Ectodermal cell (in vitro differentiated cells): ENCODE measurements at regions not wholly inside any gene's neighbourhood (a gene's known extent, or its start where the extent isn't known, plus 50 kb on each side); places are given as distances from the start of the nearest gene placed in this dataset.

Source experiments
- H3K27ac ChIP-seq: 2 replicates; pipeline ENCODE4 v1.7.0; 2013; ENCODE audit warnings: mild to moderate bottlenecking, low read depth, low read length; ENCODE audit not compliant: insufficient read depth, poor library complexity, severe bottlenecking
- H3K27me3 ChIP-seq: 2 replicates; pipeline ENCODE4 v1.7.0; 2013; ENCODE audit warnings: mild to moderate bottlenecking, low read length; ENCODE audit not compliant: insufficient read depth, control insufficient read depth, poor library complexity, severe bottlenecking
- H3K36me3 ChIP-seq: one replicate; pipeline ENCODE4 v1.7.0; 2013; ENCODE audit warnings: low read length; ENCODE audit not compliant: control insufficient read depth, insufficient read depth
- H3K4me1 ChIP-seq: one replicate; pipeline ENCODE4 v1.7.0; 2013; ENCODE audit warnings: low read length; ENCODE audit not compliant: control insufficient read depth, insufficient read depth
- H3K4me3 ChIP-seq: 2 replicates; pipeline ENCODE4 v1.7.0; 2013; ENCODE audit warnings: low read depth, low read length, control low read depth; ENCODE audit not compliant: insufficient read depth
- H3K9me3 ChIP-seq: 2 replicates; pipeline ENCODE4 v1.7.0; 2013; ENCODE audit warnings: mild to moderate bottlenecking, low read length, moderate library complexity; ENCODE audit not compliant: control insufficient read depth
- WGBS, 2 experiments: methylation state at CpG; one replicate each; pipeline ENCODE4 v1.1.7; 2013; ENCODE audit warnings: missing lambda C conversion rate in 2 of 2; 5-methylcytosine and 5-hydroxymethylcytosine counted together

DNA sequence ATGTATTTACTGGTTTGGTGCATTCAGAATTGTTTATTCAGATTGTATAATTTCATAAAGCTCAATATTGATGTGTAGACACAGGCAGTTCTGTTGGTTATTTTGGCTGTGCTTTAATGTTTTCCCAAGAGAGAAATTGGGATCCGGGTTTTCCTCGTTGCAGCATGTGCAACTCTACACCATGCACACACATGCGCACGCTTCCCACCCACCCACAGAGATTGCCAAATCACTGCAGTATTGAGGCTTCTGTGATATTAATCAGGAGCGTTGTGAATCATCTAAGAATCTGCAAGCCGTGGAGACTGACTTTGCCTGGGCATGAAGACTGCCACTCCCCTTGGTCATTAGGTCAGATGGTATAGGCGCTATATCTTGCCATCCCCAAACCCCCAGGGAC lies 571.5 kb downstream of the SLC4A3 start:
- no peak overlapping the region for H3K4me3 ChIP-seq
- no peaks in the 10 kb centered on the region for H3K36me3 ChIP-seq
- no peaks in the 10 kb centered on the region for H3K4me1 ChIP-seq
- WGBS, 2 experiments = 91 to 94% methylated on average over 7 of the region's 7 CpGs
- no peaks in the 10 kb centered on the region for H3K27me3 ChIP-seq
- peaks cover 2% of the 10 kb centered on the region for H3K9me3 ChIP-seq
- no peak overlapping the region for H3K27ac ChIP-seq

GRCh38 chr2:220202066-220202465 lies 574.6 kb downstream of the SLC4A3 start:
- Histone ChIP-seq H3K4me3 (no peak overlapping the region), H3K27me3 (no peaks in the 10 kb centered on the region), H3K36me3 (no peaks in the 10 kb centered on the region)

GRCh38 chr2:220209093-220209492 lies 581.7 kb downstream of the SLC4A3 start:
- no CpG with 5 or more reads among the region's 1 CpG for WGBS, 2 experiments
- Histone ChIP-seq H3K4me1 (peaks cover 6% of the 10 kb centered on the region), H3K4me3 (no peak overlapping the region), H3K9me3 (no peaks in the 10 kb centered on the region), H3K36me3 (no peaks in the 10 kb centered on the region), H3K27me3 (no peaks in the 10 kb centered on the region), H3K27ac (no peak overlapping the region)

More at GRCh38 chr2:220202066-220202465, 574.6 kb downstream of the SLC4A3 start:
- Histone ChIP-seq H3K4me1 (no peaks in the 10 kb centered on the region), H3K9me3 (peaks cover 2% of the 10 kb centered on the region), H3K27ac (no peak overlapping the region)

DNA sequence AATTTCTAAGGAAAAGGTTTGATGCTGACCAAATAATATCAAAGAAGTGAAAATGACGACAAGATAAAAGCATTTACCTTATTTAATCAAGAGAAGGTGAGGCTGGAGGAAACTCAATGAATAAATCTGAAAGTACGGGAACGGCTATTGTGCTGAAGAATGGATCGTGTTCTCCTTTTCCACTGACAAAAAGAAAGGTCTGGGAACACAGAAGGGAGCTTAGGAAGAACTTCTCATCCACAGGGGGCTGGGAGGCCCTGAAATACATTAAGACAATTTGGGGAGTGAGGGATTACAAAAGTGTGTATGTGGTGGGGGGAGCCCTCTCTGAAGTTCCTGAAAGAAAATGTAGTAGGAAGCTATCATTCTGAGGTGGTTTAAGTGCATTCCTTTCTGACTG lies 582.3 kb downstream of the SLC4A3 start:
- no peaks in the 10 kb centered on the region for H3K27me3 ChIP-seq
- 50 to 57% methylated on average over 3 to 4 of the region's 4 CpGs for WGBS, 2 experiments
- H3K4me3 ChIP-seq = no peak overlapping the region
- peaks cover 6% of the 10 kb centered on the region for H3K4me1 ChIP-seq
- H3K9me3 ChIP-seq = no peaks in the 10 kb centered on the region
- no peaks in the 10 kb centered on the region for H3K36me3 ChIP-seq
- no peak overlapping the region for H3K27ac ChIP-seq

- H3K27ac ChIP-seq = no peak overlapping the region
- 90 to 96% methylated on average over 3 to 5 of the region's 5 CpGs for WGBS, 2 experiments
- no peaks in the 10 kb centered on the region for H3K27me3 ChIP-seq
- H3K36me3 ChIP-seq = no peaks in the 10 kb centered on the region
- H3K4me1 ChIP-seq = peaks cover 6% of the 10 kb centered on the region
- H3K9me3 ChIP-seq = no peaks in the 10 kb centered on the region
- no peak overlapping the region for H3K4me3 ChIP-seq
Observed at GRCh38 chr2:220212296-220213080, 585.1 kb downstream of the SLC4A3 start.

GRCh38 chr2:220215785-220216184 lies 588.4 kb downstream of the SLC4A3 start:
- Histone ChIP-seq H3K4me3 (no peak overlapping the region), H3K27me3 (no peaks in the 10 kb centered on the region), H3K9me3 (no peaks in the 10 kb centered on the region), H3K36me3 (no peaks in the 10 kb centered on the region), H3K4me1 (no peaks in the 10 kb centered on the region), H3K27ac (no peak overlapping the region)
- 66 to 77% methylated on average over 3 of the region's 3 CpGs for WGBS, 2 experiments

DNA sequence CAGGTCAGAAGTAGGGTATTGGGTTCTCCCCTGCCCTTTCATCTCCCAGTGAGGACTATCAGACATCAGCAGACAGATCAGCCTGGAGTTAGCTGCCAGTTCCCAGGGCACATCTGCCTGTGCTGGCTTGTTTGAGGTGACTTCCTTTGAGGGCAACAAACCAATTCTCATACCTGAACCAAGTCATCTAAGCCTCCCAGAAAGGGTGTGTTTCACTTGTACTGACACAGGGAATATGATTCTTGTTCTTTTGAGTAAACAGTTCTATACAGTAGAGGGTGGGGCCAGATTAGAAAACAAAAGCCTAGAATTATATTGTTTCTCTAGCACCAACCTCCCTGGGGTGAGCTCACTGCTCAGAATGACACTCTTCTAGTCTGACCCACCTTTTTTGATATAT lies 591.9 kb downstream of the SLC4A3 start:
- Histone ChIP-seq H3K4me3 (no peak overlapping the region), H3K4me1 (no peaks in the 10 kb centered on the region), H3K27me3 (no peaks in the 10 kb centered on the region), H3K27ac (no peak overlapping the region), H3K36me3 (no peaks in the 10 kb centered on the region), H3K9me3 (no peaks in the 10 kb centered on the region)

DNA sequence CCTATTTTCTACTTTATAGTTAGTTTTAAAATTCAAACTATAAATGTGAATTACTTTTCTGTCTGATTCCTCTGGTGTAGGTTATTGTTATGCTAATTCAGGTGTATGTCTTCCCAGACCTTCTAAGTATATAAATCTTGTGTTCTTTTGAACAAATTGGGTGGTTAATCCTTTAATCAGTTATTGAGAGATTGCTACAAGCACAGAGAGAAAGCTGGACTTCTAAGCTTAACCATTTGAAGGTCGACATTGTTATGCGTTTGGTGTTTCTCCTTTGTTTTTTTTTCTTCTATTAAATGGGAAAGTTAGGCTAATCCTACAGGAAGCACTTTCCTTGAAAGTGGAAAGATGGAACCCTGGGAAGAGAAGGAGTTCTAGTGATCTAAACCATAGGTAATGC lies 592.6 kb downstream of the SLC4A3 start:
- Histone ChIP-seq H3K4me3 (no peak overlapping the region), H3K27ac (no peak overlapping the region), H3K4me1 (no peaks in the 10 kb centered on the region), H3K9me3 (no peaks in the 10 kb centered on the region), H3K36me3 (no peaks in the 10 kb centered on the region), H3K27me3 (no peaks in the 10 kb centered on the region)
- 64 to 77% methylated on average over 2 of the region's 2 CpGs for WGBS, 2 experiments

- no peak overlapping the region for H3K27ac ChIP-seq
- no peaks in the 10 kb centered on the region for H3K36me3 ChIP-seq
- H3K4me3 ChIP-seq = no peak overlapping the region
- no peaks in the 10 kb centered on the region for H3K27me3 ChIP-seq
- no peaks in the 10 kb centered on the region for H3K9me3 ChIP-seq
- WGBS, 2 experiments = 92 to 95% methylated on average over 5 of the region's 5 CpGs
- H3K4me1 ChIP-seq = no peaks in the 10 kb centered on the region
Observed at GRCh38 chr2:220221992-220222391, 594.6 kb downstream of the SLC4A3 start.

- H3K4me3 ChIP-seq = no peak overlapping the region
- H3K27me3 ChIP-seq = no peaks in the 10 kb centered on the region
- H3K36me3 ChIP-seq = no peaks in the 10 kb centered on the region
- no peaks in the 10 kb centered on the region for H3K9me3 ChIP-seq
- 89 to 90% methylated on average over 4 of the region's 4 CpGs for WGBS, 2 experiments
- no peak overlapping the region for H3K27ac ChIP-seq
- H3K4me1 ChIP-seq = no peaks in the 10 kb centered on the region
Observed at GRCh38 chr2:220224691-220225543, 597.5 kb downstream of the SLC4A3 start.
